H1 (cell line): ENCODE measurements at regions not wholly inside any gene's neighbourhood (a gene's known extent, or its start where the extent isn't known, plus 50 kb on each side); places are given as distances from the start of the nearest gene placed in this dataset.

Experiments used
- CBX8 ChIP-seq: fragments of 300-800, 300-1000 bp; sonication (generic); IDR thresholded peaks from 2 replicates; pipeline ENCODE4 v1.7.1; 2016; ENCODE audit warnings: low read depth, low read length, borderline replicate concordance
- CEBPB ChIP-seq: IDR thresholded peaks from 2 replicates; pipeline ENCODE4 v1.6.1; 2012; ENCODE audit warnings: low read depth, low read length
- CTCF ChIP-seq, 3 experiments: IDR thresholded peaks; 1 replicate in 2 of 3; 2 replicates in 1 of 3; pipeline versions ENCODE4 v1.5.1 to v1.6.1; 2011; ENCODE audit warnings: low read length in 3 of 3, mild to moderate bottlenecking in 3 of 3, inconsistent platforms in 2 of 3, low read depth in 1 of 3, moderate library complexity in 1 of 3; ENCODE audit not compliant: insufficient read depth in 1 of 3; ENCODE audit errors: control extremely low read depth in 1 of 3
- E2F6 ChIP-seq: IDR thresholded peaks from 2 replicates; pipeline ENCODE4 v1.6.1; 2012; ENCODE audit warnings: inconsistent platforms
- PHF8 ChIP-seq: fragments of 200-600 bp; sonication (generic); conservative IDR thresholded peaks from 2 replicates; pipeline ENCODE4 v1.7.1; 2012; ENCODE audit warnings: low read depth, mild to moderate bottlenecking, inconsistent platforms, low read length, moderate library complexity
- SRF ChIP-seq: IDR thresholded peaks from 2 replicates; pipeline ENCODE4 v1.6.1; 2011; ENCODE audit warnings: mild to moderate bottlenecking, low read depth, low read length, moderate library complexity
- TBP ChIP-seq: IDR thresholded peaks from 2 replicates; pipeline ENCODE4 v1.6.1; 2011; ENCODE audit warnings: low read depth, low read length, improper control_type of control experiment

DNA sequence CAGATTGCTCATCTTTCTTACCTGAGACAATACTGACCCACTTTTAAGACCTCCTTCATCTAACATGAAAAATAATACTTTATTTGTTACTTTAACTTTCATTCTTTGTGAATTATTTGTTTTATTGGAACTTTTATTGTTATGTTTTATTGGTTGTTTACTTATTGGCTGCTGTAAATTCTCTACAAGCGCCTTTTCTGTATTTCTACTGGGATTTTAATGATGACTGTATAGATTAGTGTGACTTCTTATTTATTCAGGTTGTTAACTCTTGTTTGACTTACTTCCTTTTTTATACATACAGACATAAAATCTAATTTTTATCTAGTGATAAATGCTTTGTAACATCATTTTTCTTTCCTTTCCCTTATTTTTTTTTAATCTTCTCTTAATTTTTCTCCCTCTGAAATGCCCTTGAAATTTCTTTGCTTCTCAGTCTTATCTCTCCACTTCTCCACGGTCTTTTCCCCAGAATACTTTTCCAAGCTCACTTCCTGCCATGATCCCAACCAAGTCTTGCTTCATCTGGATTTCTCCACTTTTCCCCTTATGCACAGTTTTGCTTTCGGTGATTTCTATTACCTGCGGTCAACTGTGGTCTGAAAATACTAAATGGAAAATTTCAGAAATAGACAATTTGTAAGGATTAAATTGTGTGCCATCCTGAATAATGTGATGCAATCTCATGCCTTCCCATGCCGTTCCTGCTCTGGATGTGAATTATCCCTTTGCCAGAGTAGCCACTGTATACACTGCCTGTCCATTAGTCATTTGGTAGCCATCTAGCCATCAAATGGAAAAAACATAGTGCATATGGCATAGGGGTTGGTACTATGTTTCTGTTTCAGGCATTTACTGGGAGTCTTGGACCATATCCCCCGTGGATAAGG, 265.9 kb downstream of the PRL start (continued):
- TF ChIP-seq CTCF (IDR thresholded peaks at IDR 0.05; ENCODE audit: control extremely low read depth in 1 of 3, insufficient read depth in 1 of 3, low read depth in 1 of 3, low read length in 3 of 3): no peak
- TF ChIP-seq E2F6: no peak
- no peak for TF ChIP-seq PHF8
- TF ChIP-seq SRF: no peak
- no peak for TF ChIP-seq CEBPB
- TF ChIP-seq CBX8: no peak
- no peak for TF ChIP-seq TBP
